Activated naive CD4-positive, alpha-beta T cell treated with anti-CD3 and anti-CD28 coated beads for 36 hours (primary cell): ENCODE measurements at regions not wholly inside any gene's neighbourhood (a gene's known extent, or its start where the extent isn't known, plus 50 kb on each side); places are given as distances from the start of the nearest gene placed in this dataset.

Experiments used
- CTCF ChIA-PET: fragments of 350-600 bp; sonication (Branson Sonifier 250); formaldehyde crosslinking; loops from one replicate; lab custom pipeline; 2021; ENCODE audit warnings: antibody characterized with exemption; lab: Charles Lee
- DNase-seq: peaks from one replicate; pipeline ENCODE4 v3.0.0-alpha.2; 2020
- H3K27ac Mint-ChIP-seq: one replicate; pipeline ENCODE4 v1.8.0; 2021; ENCODE audit warnings: mild to moderate bottlenecking, mixed read lengths
- H3K27me3 Mint-ChIP-seq: one replicate; pipeline ENCODE4 v1.8.0; 2021; ENCODE audit warnings: low read depth, mixed read lengths
- H3K36me3 Mint-ChIP-seq: one replicate; pipeline ENCODE4 v1.8.0; 2021; ENCODE audit warnings: low read depth, mixed read lengths
- H3K4me1 Mint-ChIP-seq: one replicate; pipeline ENCODE4 v1.8.0; 2021; ENCODE audit warnings: low read depth, mixed read lengths
- H3K4me3 Mint-ChIP-seq: one replicate; pipeline ENCODE4 v1.8.0; 2021; ENCODE audit warnings: mild to moderate bottlenecking, moderate library complexity, mixed read lengths
- H3K9me3 Mint-ChIP-seq: one replicate; pipeline ENCODE4 v1.8.0; 2021; ENCODE audit warnings: mixed read lengths
- intact Hi-C: fragments of 100-400 bp; cut with micrococcal nuclease; formaldehyde crosslinking; loops from one replicate; pipeline ENCODE4 v1.15.1; 2023

- intact Hi-C loops: no loop called here
- CTCF ChIA-PET: no interaction called here
- H3K4me3 Mint-ChIP-seq: no peak overlapping the region
- H3K4me1 Mint-ChIP-seq: no peaks in the 10 kb centered on the region
- no peak overlapping the region for H3K27ac Mint-ChIP-seq
- H3K27me3 Mint-ChIP-seq: peaks cover 8% of the 10 kb centered on the region
- no peaks in the 10 kb centered on the region for H3K36me3 Mint-ChIP-seq
- DNase-seq: no peak
- H3K9me3 Mint-ChIP-seq: no peaks in the 10 kb centered on the region
Measured at GRCh38 chr17:6195123-6195522, 124.9 kb downstream of the WSCD1 start.

- intact Hi-C loops: no loop called here
- CTCF ChIA-PET: no interaction called here
- no peaks in the 10 kb centered on the region for H3K9me3 Mint-ChIP-seq
Measured at GRCh38 chr17:6191405-6192324, 121.5 kb downstream of the WSCD1 start.

GRCh38 chr17:6187836-6188235, 117.7 kb downstream of the WSCD1 start:
- H3K4me1 Mint-ChIP-seq: no peaks in the 10 kb centered on the region
- CTCF ChIA-PET: no interaction called here
- intact Hi-C loops: no loop called here
- DNase-seq: no peak
- no peak overlapping the region for H3K4me3 Mint-ChIP-seq
- no peaks in the 10 kb centered on the region for H3K36me3 Mint-ChIP-seq
- no peak overlapping the region for H3K27ac Mint-ChIP-seq
- peaks cover 13% of the 10 kb centered on the region for H3K27me3 Mint-ChIP-seq
- no peaks in the 10 kb centered on the region for H3K9me3 Mint-ChIP-seq

More at GRCh38 chr17:6191405-6192324, 121.5 kb downstream of the WSCD1 start:
- Mint-ChIP-seq H3K4me1 (no peaks in the 10 kb centered on the region), H3K4me3 (no peak overlapping the region), H3K36me3 (no peaks in the 10 kb centered on the region), H3K27me3 (peaks cover 6% of the 10 kb centered on the region), H3K27ac (no peak overlapping the region)
- no peak for DNase-seq

- H3K9me3 Mint-ChIP-seq: no peaks in the 10 kb centered on the region
- H3K27me3 Mint-ChIP-seq: peaks cover 13% of the 10 kb centered on the region
- no peak overlapping the region for H3K4me3 Mint-ChIP-seq
- H3K36me3 Mint-ChIP-seq: no peaks in the 10 kb centered on the region
- CTCF ChIA-PET: no interaction called here
- no peak overlapping the region for H3K27ac Mint-ChIP-seq
- no peak for DNase-seq
- no peaks in the 10 kb centered on the region for H3K4me1 Mint-ChIP-seq
- intact Hi-C loops: no loop called here
Measured at GRCh38 chr17:6186998-6187397, 116.8 kb downstream of the WSCD1 start.

GRCh38 chr17:6184508-6184907, 114.3 kb downstream of the WSCD1 start:
- no peak for DNase-seq
- no peaks in the 10 kb centered on the region for H3K36me3 Mint-ChIP-seq
- no peaks in the 10 kb centered on the region for H3K9me3 Mint-ChIP-seq
- intact Hi-C loops: no loop called here
- H3K4me3 Mint-ChIP-seq: no peak overlapping the region
- no peak overlapping the region for H3K27ac Mint-ChIP-seq
- no peaks in the 10 kb centered on the region for H3K4me1 Mint-ChIP-seq
- peaks cover 13% of the 10 kb centered on the region for H3K27me3 Mint-ChIP-seq
- CTCF ChIA-PET: no interaction called here

- intact Hi-C loops: no loop called here
- H3K27ac Mint-ChIP-seq: no peak overlapping the region
- no peaks in the 10 kb centered on the region for H3K4me1 Mint-ChIP-seq
- no peaks in the 10 kb centered on the region for H3K36me3 Mint-ChIP-seq
- no peak for DNase-seq
- no peak overlapping the region for H3K4me3 Mint-ChIP-seq
- H3K9me3 Mint-ChIP-seq: no peaks in the 10 kb centered on the region
- H3K27me3 Mint-ChIP-seq: peaks cover 16% of the 10 kb centered on the region
- CTCF ChIA-PET: no interaction called here
Measured at GRCh38 chr17:6179017-6179416, 108.8 kb downstream of the WSCD1 start.

- Mint-ChIP-seq H3K27me3 (peaks cover 13% of the 10 kb centered on the region), H3K27ac (no peak overlapping the region), H3K4me3 (no peak overlapping the region), H3K36me3 (no peaks in the 10 kb centered on the region), H3K9me3 (no peaks in the 10 kb centered on the region), H3K4me1 (no peaks in the 10 kb centered on the region)
- no peak for DNase-seq
- CTCF ChIA-PET: no interaction called here
- intact Hi-C loops: no loop called here
Measured at GRCh38 chr17:6177941-6178694, 107.9 kb downstream of the WSCD1 start.
